Esophagus (tissue), 2 donors: ENCODE measurements at regions not wholly inside any gene's neighbourhood (a gene's known extent, or its start where the extent isn't known, plus 50 kb on each side); places are given as distances from the start of the nearest gene placed in this dataset.

Experiments
- H3K27ac ChIP-seq, 2 donors: one replicate each; pipeline ENCODE4 v1.5.1; 2013; ENCODE audit warnings: low read depth in 2 of 2, mild to moderate bottlenecking in 2 of 2, inconsistent platforms in 1 of 2, low read length in 1 of 2, moderate library complexity in 1 of 2
- H3K27me3 ChIP-seq, 2 donors: one replicate each; pipeline ENCODE4 v1.6.1; 2013; ENCODE audit warnings: low read length in 2 of 2, control low read depth in 1 of 2, mild to moderate bottlenecking in 1 of 2; ENCODE audit not compliant: insufficient read depth in 2 of 2, control insufficient read depth in 1 of 2
- H3K36me3 ChIP-seq, 2 donors: one replicate each; pipeline ENCODE4 v1.6.1; 2013; ENCODE audit warnings: low read length in 1 of 2; ENCODE audit not compliant: control insufficient read depth in 2 of 2, insufficient read depth in 2 of 2
- H3K4me1 ChIP-seq, 2 donors: one replicate each; pipeline ENCODE4 v1.6.1; 2013; ENCODE audit warnings: low read length in 1 of 2; ENCODE audit not compliant: control insufficient read depth in 2 of 2, insufficient read depth in 2 of 2
- H3K4me3 ChIP-seq, 2 donors: one replicate each; pipeline ENCODE4 v1.5.1; 2013; ENCODE audit warnings: low read length in 2 of 2, mild to moderate bottlenecking in 2 of 2, low read depth in 1 of 2, moderate library complexity in 1 of 2
- H3K9me3 ChIP-seq, 2 donors: one replicate each; pipeline ENCODE4 v1.6.1; 2013; ENCODE audit warnings: mild to moderate bottlenecking in 2 of 2, low read depth in 1 of 2, low read length in 1 of 2, moderate library complexity in 1 of 2; ENCODE audit not compliant: control insufficient read depth in 2 of 2, insufficient read depth in 1 of 2
- WGBS, 2 donors: extraction: QIAGEN DNeasy Blood & Tissue Kit; methylation state at CpG; one replicate each; pipeline ENCODE4 v1.1.7; 2013; 5-methylcytosine and 5-hydroxymethylcytosine counted together
- donor health status: healthy with polysubstance abuse.
- donor health status: Bipolar disorder and iron deficiency.

DNA sequence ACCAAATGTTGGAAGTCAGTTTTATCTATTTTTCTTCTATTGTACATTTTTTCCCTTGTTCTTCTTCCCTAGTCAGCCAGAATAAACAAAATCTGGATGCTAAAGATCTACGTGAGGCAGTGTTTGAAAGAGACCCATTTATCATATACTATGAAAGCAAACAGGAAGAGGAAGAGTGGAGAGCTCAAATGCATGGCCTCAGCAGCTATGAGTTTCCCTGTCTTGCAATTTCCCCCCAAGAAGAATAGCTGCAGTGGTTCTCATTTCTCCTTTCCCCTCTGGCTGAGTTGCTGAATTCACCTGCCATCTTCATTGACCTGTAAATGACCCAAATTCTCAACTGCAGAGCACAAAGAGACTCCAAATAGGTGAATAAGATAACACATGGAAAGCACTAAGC lies 347.1 kb upstream of the NRP1 start:
- Histone ChIP-seq H3K27ac (no peak overlapping the region), H3K36me3 (no peaks in the 10 kb centered on the region), H3K4me1 (no peaks in the 10 kb centered on the region), H3K4me3 (no peak overlapping the region), H3K27me3 (no peaks in the 10 kb centered on the region), H3K9me3 (no peaks in the 10 kb centered on the region)
- WGBS, 2 donors = 62 to 64% methylated on average over 1 of the region's 1 CpG

DNA sequence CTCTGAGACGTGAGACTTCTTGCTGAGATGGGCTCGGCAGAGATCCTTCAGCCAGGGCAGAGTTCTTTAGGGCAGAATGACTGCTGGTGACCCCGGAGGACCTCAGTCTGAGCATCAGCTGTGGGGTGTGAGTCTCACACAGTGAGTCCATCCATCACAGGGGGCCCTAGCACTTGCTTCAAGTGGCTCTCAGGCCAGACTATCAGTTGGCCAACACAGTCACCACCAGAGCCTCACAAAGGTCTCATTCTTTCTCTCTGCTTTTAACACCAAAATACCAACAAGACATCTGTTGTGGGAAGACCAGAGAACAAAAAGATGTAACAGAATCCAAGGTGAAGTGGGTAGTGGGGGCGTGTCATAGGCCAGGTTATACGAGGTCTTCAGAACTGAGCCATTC lies 345.6 kb upstream of the NRP1 start:
- 78 to 88% methylated on average over 5 of the region's 5 CpGs for WGBS, 2 donors
- no peak overlapping the region for H3K27ac ChIP-seq

DNA sequence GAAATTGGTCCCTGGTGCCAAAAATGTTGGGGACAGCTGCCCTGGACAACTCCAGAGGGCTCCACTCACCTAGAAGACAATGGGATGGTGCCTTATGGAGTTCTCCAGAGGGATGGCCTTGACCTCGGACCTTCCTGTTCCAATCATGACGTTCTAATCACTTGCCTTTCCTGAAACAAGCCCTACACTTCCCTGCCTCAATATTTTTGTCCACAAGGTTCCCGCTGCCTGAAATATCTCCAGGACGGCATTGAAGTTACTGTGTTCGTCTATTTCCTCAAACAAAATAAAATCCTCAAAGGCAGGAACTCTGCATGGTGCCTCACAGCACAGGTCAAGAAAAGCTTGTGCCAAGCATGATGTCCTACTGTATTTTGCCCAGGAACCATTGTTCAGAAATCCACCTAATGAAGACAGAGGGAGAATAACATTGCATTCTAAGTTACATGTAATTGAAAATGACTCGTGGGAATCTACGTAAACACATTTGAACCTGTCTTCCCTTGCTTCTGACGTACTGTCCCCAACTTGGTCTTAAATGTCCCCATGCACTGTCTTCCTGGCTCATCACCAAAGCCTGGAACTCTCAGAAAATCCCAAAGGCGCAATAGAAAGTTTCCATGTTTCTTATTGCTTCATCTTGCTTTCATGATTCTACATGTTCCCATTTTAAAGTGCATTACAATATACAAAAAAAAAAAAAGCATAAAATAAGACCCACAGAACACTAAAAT lies 342.3 kb upstream of the NRP1 start:
- Histone ChIP-seq H3K4me3 (no peak overlapping the region), H3K9me3 (no peaks in the 10 kb centered on the region), H3K4me1 (peaks cover 0 to 2% of the 10 kb centered on the region in 2 donors), H3K27me3 (no peaks in the 10 kb centered on the region), H3K36me3 (no peaks in the 10 kb centered on the region), H3K27ac (no peak overlapping the region)
- WGBS, 2 donors = 85 to 88% methylated on average over 9 of the region's 9 CpGs

More for the DNA sequence above, 345.6 kb upstream of the NRP1 start:
- H3K4me3 ChIP-seq = no peak overlapping the region
- no peaks in the 10 kb centered on the region for H3K9me3 ChIP-seq
- no peaks in the 10 kb centered on the region for H3K36me3 ChIP-seq
- H3K4me1 ChIP-seq = no peaks in the 10 kb centered on the region
- no peaks in the 10 kb centered on the region for H3K27me3 ChIP-seq

DNA sequence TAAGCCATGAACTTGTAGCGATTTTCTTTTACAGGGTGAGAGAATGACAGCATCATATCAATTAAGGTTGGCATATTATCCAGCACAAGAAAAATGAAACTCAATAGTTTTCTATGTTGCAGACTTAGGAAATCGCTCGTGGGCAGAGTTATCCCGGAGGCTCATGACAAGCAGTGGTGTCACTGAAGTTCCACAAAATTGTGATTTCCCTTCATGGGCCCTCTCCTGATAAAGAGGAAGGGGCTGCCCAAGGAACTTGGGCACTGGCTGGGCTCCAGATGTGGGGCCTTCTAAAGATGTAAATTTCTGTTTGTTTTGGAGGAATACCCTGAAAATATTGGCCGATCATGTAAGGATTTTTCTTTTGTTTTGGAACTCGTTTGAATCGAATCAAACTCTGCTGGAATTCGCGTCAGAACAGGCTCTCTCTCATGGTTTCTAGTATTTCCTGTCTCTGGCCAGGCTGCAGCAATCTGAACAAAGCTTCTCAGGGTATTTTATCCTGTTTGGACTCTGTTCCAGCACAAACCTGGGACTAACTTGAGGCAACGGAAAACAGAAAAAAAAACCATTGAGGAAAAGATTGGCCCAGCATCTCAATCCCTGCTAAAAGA lies 340.6 kb upstream of the NRP1 start:
- Histone ChIP-seq H3K4me1 (peaks cover 0 to 2% of the 10 kb centered on the region in 2 donors), H3K36me3 (no peaks in the 10 kb centered on the region), H3K27me3 (no peaks in the 10 kb centered on the region), H3K27ac (no peak overlapping the region), H3K4me3 (no peak overlapping the region), H3K9me3 (no peaks in the 10 kb centered on the region)
- WGBS, 2 donors = 32 to 47% methylated on average over 10 of the region's 10 CpGs

DNA sequence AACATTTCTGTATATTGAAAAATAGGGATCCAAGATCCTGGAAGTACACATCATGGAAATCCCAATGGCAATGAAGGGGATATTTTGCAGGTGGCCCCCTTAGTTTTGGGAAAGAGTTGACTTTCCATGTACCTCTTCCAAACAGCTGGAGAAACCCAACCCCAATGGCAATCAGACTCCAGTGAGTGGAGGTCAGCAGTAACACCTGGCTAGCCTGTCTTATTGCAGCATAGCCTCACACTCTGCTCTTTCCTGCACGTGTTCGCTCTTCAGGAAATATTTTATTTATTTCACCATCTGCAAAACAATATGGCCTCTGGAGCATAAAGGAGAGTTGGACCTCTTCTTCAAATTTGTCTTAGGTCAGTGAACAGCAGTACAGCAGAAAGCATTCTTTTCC lies 340.0 kb upstream of the NRP1 start:
- H3K36me3 ChIP-seq = no peaks in the 10 kb centered on the region
- H3K4me3 ChIP-seq = no peak overlapping the region
- H3K27me3 ChIP-seq = no peaks in the 10 kb centered on the region
- H3K27ac ChIP-seq = no peak overlapping the region
- WGBS, 2 donors = 67 to 75% methylated on average over 2 of the region's 2 CpGs
- H3K9me3 ChIP-seq = no peaks in the 10 kb centered on the region
- peaks cover 0 to 2% of the 10 kb centered on the region in 2 donors for H3K4me1 ChIP-seq

DNA sequence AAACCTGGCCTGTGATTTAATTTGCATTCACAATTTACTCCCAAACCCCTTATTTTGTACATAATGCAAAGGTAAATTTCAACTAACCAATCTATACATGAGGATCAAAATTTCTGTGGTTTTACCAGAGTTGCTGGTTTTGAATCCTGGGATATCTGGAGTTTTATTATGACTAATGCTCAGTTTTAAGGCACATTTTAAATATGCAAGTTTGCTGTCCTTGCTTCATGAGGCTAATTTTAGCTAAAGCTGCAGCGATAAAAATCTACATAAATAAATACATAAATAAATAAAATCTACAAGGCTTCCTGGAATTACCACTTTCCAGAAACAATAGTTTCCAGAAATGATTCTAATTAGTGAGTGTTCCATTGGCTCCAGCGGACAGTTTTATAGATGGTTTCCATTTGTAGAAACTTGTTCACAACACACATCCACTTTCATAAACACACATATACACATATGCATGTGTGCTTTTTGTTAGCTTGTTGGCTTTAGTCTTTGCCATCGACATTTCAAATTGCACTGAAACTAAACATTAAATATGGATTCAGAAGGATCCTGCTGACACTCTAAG lies 339.5 kb upstream of the NRP1 start:
- Histone ChIP-seq H3K9me3 (no peaks in the 10 kb centered on the region), H3K4me1 (peaks cover 0 to 2% of the 10 kb centered on the region in 2 donors), H3K27me3 (no peaks in the 10 kb centered on the region), H3K27ac (no peak overlapping the region), H3K36me3 (no peaks in the 10 kb centered on the region), H3K4me3 (no peak overlapping the region)
- WGBS, 2 donors = 83 to 87% methylated on average over 3 of the region's 3 CpGs

DNA sequence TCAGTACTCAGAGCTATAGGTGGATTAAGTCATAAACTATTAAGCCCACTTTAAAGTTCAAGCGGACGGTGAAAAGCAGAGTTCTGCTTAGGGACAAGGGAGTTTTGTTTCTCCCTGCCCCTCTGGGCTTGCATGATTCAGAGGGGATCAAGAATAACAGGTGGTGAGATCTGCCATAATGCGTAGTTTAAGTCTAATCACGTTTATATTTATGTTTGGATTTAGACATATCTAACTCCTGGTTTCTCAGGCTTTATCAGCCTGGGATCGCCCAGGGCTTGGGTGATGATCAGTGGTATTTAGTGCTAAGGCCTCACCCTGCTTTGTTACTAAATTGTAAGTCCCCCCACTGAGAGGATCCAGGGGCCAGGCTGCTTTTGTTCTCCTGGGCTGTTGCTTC lies 335.4 kb upstream of the NRP1 start:
- peaks cover 0 to 2% of the 10 kb centered on the region in 2 donors for H3K4me1 ChIP-seq
- H3K9me3 ChIP-seq = no peaks in the 10 kb centered on the region
- no peaks in the 10 kb centered on the region for H3K36me3 ChIP-seq
- no peak overlapping the region for H3K4me3 ChIP-seq
- WGBS, 2 donors = 88 to 90% methylated on average over 5 of the region's 5 CpGs
- H3K27me3 ChIP-seq = no peaks in the 10 kb centered on the region
- no peak overlapping the region for H3K27ac ChIP-seq

DNA sequence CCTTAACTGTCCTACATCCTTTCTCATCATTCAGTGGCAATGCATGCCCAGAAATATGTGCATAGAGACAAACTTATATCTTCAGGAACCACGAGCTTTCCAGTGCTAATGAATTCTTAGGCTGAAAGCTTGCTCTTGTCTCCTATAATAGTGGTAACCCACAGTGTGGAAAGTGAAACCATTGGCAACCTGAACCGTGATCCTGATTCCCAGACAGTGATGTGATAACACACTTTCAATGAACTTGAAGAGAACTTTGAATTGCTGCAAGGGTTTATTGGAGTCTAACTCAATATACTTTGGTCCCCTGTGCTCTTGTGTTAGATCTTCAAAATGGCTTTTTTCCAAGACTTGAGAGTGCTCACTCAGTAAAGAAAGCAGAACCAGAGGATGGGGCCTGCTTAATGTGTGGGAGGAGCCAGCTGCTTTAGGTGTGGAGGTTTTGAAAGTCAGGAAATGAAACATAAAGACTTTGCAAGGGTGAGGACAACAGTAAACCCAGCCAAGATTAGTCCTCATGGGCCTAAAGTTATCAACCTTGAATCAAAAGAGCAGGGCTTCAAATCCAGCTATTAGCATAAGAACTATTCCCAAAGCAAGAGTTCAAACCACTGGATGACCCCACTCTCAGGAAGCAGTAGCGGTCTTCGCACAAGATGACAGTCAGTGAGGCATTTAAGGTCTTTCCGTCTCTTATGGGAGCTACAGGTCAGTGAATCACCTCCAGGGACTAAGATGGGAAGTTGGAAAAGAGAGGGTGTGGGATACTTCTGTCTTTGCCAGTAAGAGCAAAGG lies 332.4 kb upstream of the NRP1 start:
- no peaks in the 10 kb centered on the region for H3K27me3 ChIP-seq
- no peaks in the 10 kb centered on the region for H3K4me1 ChIP-seq
- 84 to 86% methylated on average over 5 of the region's 5 CpGs for WGBS, 2 donors
- H3K4me3 ChIP-seq = no peak overlapping the region
- no peak overlapping the region for H3K27ac ChIP-seq
- no peaks in the 10 kb centered on the region for H3K9me3 ChIP-seq
- H3K36me3 ChIP-seq = no peaks in the 10 kb centered on the region

DNA sequence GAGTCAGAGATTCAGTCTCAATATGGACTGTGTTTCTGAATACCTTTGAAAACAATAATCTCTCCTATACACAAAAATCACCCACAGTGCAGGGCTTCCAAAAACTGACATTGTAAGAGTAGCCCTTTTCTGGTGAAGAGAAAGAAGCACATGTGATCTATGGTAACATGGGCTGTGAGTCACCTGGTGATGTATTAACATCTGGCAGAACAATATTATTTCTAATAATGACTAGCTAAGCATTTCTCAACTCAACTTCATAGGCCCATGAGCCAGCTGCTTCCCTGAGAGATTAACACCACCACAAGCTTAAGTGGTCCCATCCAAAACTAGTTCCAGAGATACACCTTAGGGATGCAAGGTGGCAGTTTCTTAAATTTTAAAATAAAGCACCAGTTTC lies 331.0 kb upstream of the NRP1 start:
- no peak overlapping the region for H3K4me3 ChIP-seq
- no peak overlapping the region for H3K27ac ChIP-seq
- H3K9me3 ChIP-seq = no peaks in the 10 kb centered on the region
- H3K27me3 ChIP-seq = no peaks in the 10 kb centered on the region
- no peaks in the 10 kb centered on the region for H3K4me1 ChIP-seq
- H3K36me3 ChIP-seq = no peaks in the 10 kb centered on the region
